ENCODE measurements at regions not wholly inside any gene's neighbourhood (a gene's known extent, or its start where the extent isn't known, plus 50 kb on each side); places are given as distances from the start of the nearest gene placed in this dataset.

DNA sequence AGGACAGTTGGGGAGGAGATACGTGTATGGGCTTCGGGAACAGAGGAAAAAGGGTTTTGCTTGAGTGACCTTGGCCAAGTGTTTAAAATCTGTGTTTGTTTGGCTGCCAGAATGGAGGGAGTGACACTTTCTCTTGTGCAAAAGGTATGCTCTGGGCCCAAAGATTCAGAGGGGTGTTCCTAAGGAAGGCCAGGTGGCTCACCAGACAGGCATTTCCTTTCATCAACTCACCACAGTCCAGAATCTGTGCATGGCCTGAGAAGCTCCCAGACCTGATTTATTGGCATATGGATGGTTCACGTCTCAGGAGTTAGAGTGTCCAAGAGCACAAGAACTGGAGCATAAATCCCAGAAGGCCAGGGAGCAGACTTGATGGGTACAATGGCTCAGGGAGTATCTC, 53.4 kb upstream of the NLK start:
- Mint-ChIP-seq H3K27me3 (peaks cover 4 to 11% of the 10 kb centered on the region in 2 donors), H3K36me3 (no peaks in the 10 kb centered on the region), H3K27ac (no peak overlapping the region), H3K9me3 (peaks cover 0 to 2% (median 0%) of the 10 kb centered on the region in 8 donors), H3K4me1 (peaks cover 3 to 8% (median 5%) of the 10 kb centered on the region in 4 donors), H3K4me3 (no peak overlapping the region)
- Histone ChIP-seq H3K4me3 (ENCODE audit: low read length in 2 of 2) (no peak overlapping the region), H3K9me3 (ENCODE audit: control insufficient read depth in 1 of 2, low read length in 2 of 2) (no peaks in the 10 kb centered on the region), H3K27me3 (ENCODE audit: insufficient read depth, low read length) (no peaks in the 10 kb centered on the region), H3K27ac (ENCODE audit: low read depth, low read length) (no peak overlapping the region), H3K36me3 (ENCODE audit: insufficient read depth, low read length) (no peaks in the 10 kb centered on the region), H3K4me1 (ENCODE audit: insufficient read depth, low read length) (peaks cover 7% of the 10 kb centered on the region)
- intact Hi-C loops (cut with micrococcal nuclease) = no loop called here
- POLR2A ChIA-PET (ENCODE audit: partially characterized antibody) = no interaction called here
- CTCF ChIA-PET (ENCODE audit: partially characterized antibody) = no interaction called here
- no peak for DNase-seq

DNA sequence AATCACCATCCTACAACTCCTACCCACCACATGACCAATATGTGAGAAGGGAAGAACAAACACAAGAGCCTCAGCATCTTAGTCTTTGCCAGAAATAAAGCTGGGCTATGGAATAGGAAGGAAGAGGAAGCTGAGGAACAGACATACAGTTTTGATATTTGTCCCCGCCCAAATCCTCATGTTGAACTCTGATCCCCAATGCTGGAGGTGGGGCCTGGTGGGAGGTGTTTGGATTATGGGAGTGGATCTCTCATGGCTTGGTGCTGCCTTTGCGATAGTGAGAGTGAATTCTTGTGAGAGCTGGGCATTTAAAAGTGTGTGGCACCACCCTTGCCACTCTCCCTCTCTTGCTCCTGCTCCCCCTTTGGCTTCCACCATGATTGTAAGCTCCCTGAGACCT, 52.4 kb upstream of the NLK start:
- Histone ChIP-seq H3K27ac (ENCODE audit: low read depth, low read length) (no peak overlapping the region), H3K27me3 (ENCODE audit: insufficient read depth, low read length) (no peaks in the 10 kb centered on the region), H3K9me3 (ENCODE audit: control insufficient read depth in 1 of 2, low read length in 2 of 2) (no peaks in the 10 kb centered on the region), H3K4me3 (ENCODE audit: low read length in 2 of 2) (no peak overlapping the region), H3K4me1 (ENCODE audit: insufficient read depth, low read length) (peaks cover 2% of the 10 kb centered on the region), H3K36me3 (ENCODE audit: insufficient read depth, low read length) (no peaks in the 10 kb centered on the region)
- H3K9me3 Mint-ChIP-seq = peaks cover 0 to 2% (median 0%) of the 10 kb centered on the region in 8 donors
- POLR2A ChIA-PET (ENCODE audit: partially characterized antibody) = no interaction called here
- no peak overlapping the region for H3K4me3 Mint-ChIP-seq
- no peak for DNase-seq
- H3K36me3 Mint-ChIP-seq = no peaks in the 10 kb centered on the region
- intact Hi-C loops (cut with micrococcal nuclease) = no loop called here
- peaks cover 3 to 4% (median 3%) of the 10 kb centered on the region in 4 donors for H3K4me1 Mint-ChIP-seq
- H3K27ac Mint-ChIP-seq = no peak overlapping the region
- CTCF ChIA-PET (ENCODE audit: partially characterized antibody) = no interaction called here
- peaks cover 5 to 8% of the 10 kb centered on the region in 2 donors for H3K27me3 Mint-ChIP-seq

DNA sequence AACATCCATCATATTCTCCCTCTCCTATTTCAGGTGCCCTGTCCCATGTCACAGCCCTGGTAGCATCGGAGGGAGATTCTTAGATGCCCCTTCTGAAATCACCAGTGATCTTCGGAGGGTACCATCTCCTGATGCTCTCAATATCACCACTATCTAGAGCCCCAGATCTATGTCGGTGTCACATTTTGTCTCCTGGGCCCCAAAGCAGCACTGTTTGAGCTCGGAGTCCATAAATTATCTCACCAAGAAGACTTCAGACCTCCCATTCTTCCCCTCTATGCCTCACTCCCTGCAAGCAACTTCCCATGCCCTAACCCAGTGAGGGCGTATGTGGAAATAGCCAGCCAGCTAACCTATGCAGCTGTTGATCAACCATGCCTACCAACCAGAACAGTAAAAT, 51.5 kb upstream of the NLK start:
- Histone ChIP-seq H3K27me3 (ENCODE audit: insufficient read depth, low read length) (no peaks in the 10 kb centered on the region), H3K27ac (ENCODE audit: low read depth, low read length) (no peak overlapping the region), H3K4me1 (ENCODE audit: insufficient read depth, low read length) (no peaks in the 10 kb centered on the region), H3K9me3 (ENCODE audit: control insufficient read depth in 1 of 2, low read length in 2 of 2) (no peaks in the 10 kb centered on the region), H3K36me3 (ENCODE audit: insufficient read depth, low read length) (no peaks in the 10 kb centered on the region), H3K4me3 (ENCODE audit: low read length in 2 of 2) (no peak overlapping the region)
- peaks cover 0 to 2% (median 0%) of the 10 kb centered on the region in 8 donors for H3K9me3 Mint-ChIP-seq
- DNase-seq = no peak
- peaks cover 5 to 13% of the 10 kb centered on the region in 2 donors for H3K27me3 Mint-ChIP-seq
- intact Hi-C loops (cut with micrococcal nuclease) = no loop called here
- H3K27ac Mint-ChIP-seq = no peak overlapping the region
- H3K4me3 Mint-ChIP-seq = no peak overlapping the region
- no peaks in the 10 kb centered on the region for H3K36me3 Mint-ChIP-seq
- CTCF ChIA-PET (ENCODE audit: partially characterized antibody) = no interaction called here
- no peaks in the 10 kb centered on the region for H3K4me1 Mint-ChIP-seq
- POLR2A ChIA-PET (ENCODE audit: partially characterized antibody) = no interaction called here

DNA sequence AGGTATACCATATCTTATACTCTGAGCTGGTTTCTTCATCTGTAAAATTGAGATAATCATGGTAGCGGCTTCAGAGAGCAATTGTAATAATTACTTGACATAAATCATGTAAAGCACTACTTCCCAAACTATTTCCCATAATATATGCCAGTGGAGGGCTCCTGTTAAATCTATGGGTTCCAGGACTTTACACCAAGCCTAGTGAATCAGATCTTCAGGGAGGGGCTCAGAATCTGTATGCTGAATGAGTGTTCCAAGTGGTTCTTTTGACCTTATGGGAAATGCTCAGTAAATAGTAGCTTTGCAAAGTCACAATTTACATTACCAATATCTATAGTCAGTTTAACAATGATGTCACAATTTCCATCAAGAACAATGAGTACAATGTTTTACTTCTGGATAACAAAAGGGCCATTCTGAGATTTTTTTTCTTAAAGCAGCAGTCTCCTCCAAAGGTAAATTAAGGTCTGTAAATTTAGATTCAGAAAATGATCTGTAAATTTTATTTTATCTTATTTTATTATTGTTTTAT, 50.9 kb upstream of the NLK start:
- CTCF ChIA-PET (ENCODE audit: partially characterized antibody) = no interaction called here
- Histone ChIP-seq H3K27me3 (ENCODE audit: insufficient read depth, low read length) (no peaks in the 10 kb centered on the region), H3K4me1 (ENCODE audit: insufficient read depth, low read length) (no peaks in the 10 kb centered on the region), H3K9me3 (ENCODE audit: control insufficient read depth in 1 of 2, low read length in 2 of 2) (no peaks in the 10 kb centered on the region), H3K27ac (ENCODE audit: low read depth, low read length) (no peak overlapping the region), H3K36me3 (ENCODE audit: insufficient read depth, low read length) (no peaks in the 10 kb centered on the region), H3K4me3 (ENCODE audit: low read length in 2 of 2) (no peak overlapping the region)
- H3K4me3 Mint-ChIP-seq = no peak overlapping the region
- POLR2A ChIA-PET (ENCODE audit: partially characterized antibody) = no interaction called here
- peaks cover 0 to 2% (median 0%) of the 10 kb centered on the region in 8 donors for H3K9me3 Mint-ChIP-seq
- H3K4me1 Mint-ChIP-seq = no peaks in the 10 kb centered on the region
- H3K27me3 Mint-ChIP-seq = peaks cover 5 to 13% of the 10 kb centered on the region in 2 donors
- no peaks in the 10 kb centered on the region for H3K36me3 Mint-ChIP-seq
- no peak for DNase-seq
- H3K27ac Mint-ChIP-seq = no peak overlapping the region
- intact Hi-C loops (cut with micrococcal nuclease) = no loop called here
